ENCODE measurements at regions not wholly inside any gene's neighbourhood (a gene's known extent, or its start where the extent isn't known, plus 50 kb on each side); places are given as distances from the start of the nearest gene placed in this dataset.

DNA sequence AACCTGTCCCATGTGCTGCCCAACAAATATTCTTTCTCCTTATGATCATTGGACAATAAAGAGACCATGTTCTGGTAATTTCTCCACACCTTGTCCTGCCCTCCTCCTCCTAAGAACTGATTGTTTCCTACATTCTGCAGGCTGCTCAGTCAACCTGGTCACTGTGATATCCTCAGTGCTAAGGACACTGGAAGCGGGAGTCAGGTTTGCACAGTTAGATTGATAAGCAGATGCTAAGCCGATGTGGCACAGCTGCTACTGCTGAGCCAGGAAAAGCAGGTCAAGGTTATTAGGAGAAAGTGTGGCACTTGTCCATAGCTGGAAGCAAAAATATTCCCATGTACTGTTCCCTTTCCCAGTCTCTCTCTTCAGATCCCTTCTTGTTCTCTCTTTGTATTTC lies 154.8 kb downstream of the TFAP2B start:
- POLR2A ChIA-PET = no interaction called here
- TF ChIP-seq SP1 (IDR thresholded peaks at IDR 0.05) (no peak), BHLHE40 (IDR thresholded peaks at IDR 0.05; ENCODE audit: borderline replicate concordance) (no peak), CTBP1 (IDR thresholded peaks at IDR 0.05; ENCODE audit: borderline replicate concordance) (no peak), LEF1 (IDR thresholded peaks at IDR 0.05; ENCODE audit: borderline replicate concordance) (no peak), L3MBTL2 (conservative IDR thresholded peaks at IDR 0.05) (no peak)
- TF ChIP-seq, protein P1, sequence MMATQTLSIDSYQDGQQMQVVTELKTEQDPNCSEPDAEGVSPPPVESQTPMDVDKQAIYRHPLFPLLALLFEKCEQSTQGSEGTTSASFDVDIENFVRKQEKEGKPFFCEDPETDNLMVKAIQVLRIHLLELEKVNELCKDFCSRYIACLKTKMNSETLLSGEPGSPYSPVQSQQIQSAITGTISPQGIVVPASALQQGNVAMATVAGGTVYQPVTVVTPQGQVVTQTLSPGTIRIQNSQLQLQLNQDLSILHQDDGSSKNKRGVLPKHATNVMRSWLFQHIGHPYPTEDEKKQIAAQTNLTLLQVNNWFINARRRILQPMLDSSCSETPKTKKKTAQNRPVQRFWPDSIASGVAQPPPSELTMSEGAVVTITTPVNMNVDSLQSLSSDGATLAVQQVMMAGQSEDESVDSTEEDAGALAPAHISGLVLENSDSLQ (IDR thresholded peaks at IDR 0.05) = no peak
- DNase-seq (ENCODE audit: extremely low spot score) = no peak
- CTCF ChIA-PET = no interaction called here

DNA sequence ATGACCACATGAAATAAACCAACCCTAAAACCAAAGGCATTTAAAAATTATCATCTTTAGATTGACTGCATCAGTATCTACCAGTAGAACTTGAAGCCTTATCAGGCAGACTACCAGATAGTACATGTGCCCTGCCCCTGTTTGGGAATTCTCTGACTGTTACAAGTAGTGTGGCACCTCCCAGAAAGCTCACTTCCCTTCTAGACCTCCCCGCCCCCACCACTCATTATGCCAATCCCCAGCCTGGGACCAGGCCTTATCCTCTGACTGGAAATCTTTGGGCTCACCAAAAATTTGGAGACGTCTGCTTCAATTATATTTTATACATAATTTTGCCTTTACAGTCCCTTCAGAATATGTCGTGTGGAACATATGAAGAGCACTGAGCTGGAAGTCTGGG lies 155.6 kb downstream of the TFAP2B start:
- POLR2A ChIA-PET = no interaction called here
- CTCF ChIA-PET = no interaction called here
- DNase-seq (ENCODE audit: extremely low spot score) = no peak
- TF ChIP-seq BHLHE40 (IDR thresholded peaks at IDR 0.05; ENCODE audit: borderline replicate concordance) (no peak), ARNT (IDR thresholded peaks at IDR 0.05) (no peak), FOXA1 (IDR thresholded peaks at IDR 0.05) (no peak), HDGF (IDR thresholded peaks at IDR 0.05; ENCODE audit: borderline replicate concordance) (no peak), FOXM1 (IDR thresholded peaks at IDR 0.05; ENCODE audit: borderline replicate concordance) (no peak), SP1 (IDR thresholded peaks at IDR 0.05) (no peak), LEF1 (IDR thresholded peaks at IDR 0.05; ENCODE audit: borderline replicate concordance) (no peak)

- CTCF ChIA-PET = no interaction called here
- POLR2A ChIA-PET = no interaction called here
- TF ChIP-seq, protein P1 (IDR thresholded peaks at IDR 0.05) = no peak
- TF ChIP-seq CTBP1 (IDR thresholded peaks at IDR 0.05; ENCODE audit: borderline replicate concordance) (no peak), FOXA1 (IDR thresholded peaks at IDR 0.05) (no peak), L3MBTL2 (conservative IDR thresholded peaks at IDR 0.05) (no peak), FOXM1 (IDR thresholded peaks at IDR 0.05; ENCODE audit: borderline replicate concordance) (no peak), ARNT (IDR thresholded peaks at IDR 0.05) (no peak), NFRKB (IDR thresholded peaks at IDR 0.05) (no peak), HDGF (IDR thresholded peaks at IDR 0.05; ENCODE audit: borderline replicate concordance) (no peak), ELF4 (IDR thresholded peaks at IDR 0.05) (no peak), ZNF384 (IDR thresholded peaks at IDR 0.05) (no peak), TARDBP (IDR thresholded peaks at IDR 0.05) (no peak), FOXK2 (IDR thresholded peaks at IDR 0.05) (no peak), BHLHE40 (IDR thresholded peaks at IDR 0.05; ENCODE audit: borderline replicate concordance) (no peak), SP1 (IDR thresholded peaks at IDR 0.05) (no peak), LEF1 (IDR thresholded peaks at IDR 0.05; ENCODE audit: borderline replicate concordance) (no peak)
- DNase-seq (ENCODE audit: extremely low spot score) = no peak
Measured at GRCh38 chr6:50975216-50975615, 156.5 kb downstream of the TFAP2B start.

DNA sequence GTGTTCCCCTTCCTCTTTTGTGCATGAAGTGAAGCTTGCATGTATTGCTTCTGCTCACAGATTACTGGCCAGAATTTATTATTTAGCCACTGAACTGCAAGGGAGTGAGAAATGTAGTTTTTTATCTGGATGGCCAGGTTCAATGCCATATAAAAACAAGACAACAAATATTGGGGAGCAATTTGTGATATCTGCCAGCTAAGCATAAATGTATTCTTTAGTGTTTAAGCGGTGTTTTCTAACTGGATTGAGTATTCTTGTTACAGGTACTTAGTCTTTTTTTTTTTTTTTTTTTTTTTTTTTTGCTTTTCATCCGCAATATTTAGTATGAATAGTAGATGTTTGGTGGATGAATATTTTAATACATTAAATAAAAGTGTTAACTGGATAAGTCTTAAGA lies 158.2 kb downstream of the TFAP2B start:
- POLR2A ChIA-PET = no interaction called here
- CTCF ChIA-PET = no interaction called here
- no peak for DNase-seq (ENCODE audit: extremely low spot score)
- no peak for TF ChIP-seq SP1 (IDR thresholded peaks at IDR 0.05)
- TF ChIP-seq BHLHE40 (IDR thresholded peaks at IDR 0.05; ENCODE audit: borderline replicate concordance) = no peak
- no peak for TF ChIP-seq FOXK2 (IDR thresholded peaks at IDR 0.05)
- TF ChIP-seq, protein P1 (IDR thresholded peaks at IDR 0.05) = no peak
- no peak for TF ChIP-seq CTBP1 (IDR thresholded peaks at IDR 0.05; ENCODE audit: borderline replicate concordance)
- no peak for TF ChIP-seq ELF4 (IDR thresholded peaks at IDR 0.05)
- no peak for TF ChIP-seq FOXM1 (IDR thresholded peaks at IDR 0.05; ENCODE audit: borderline replicate concordance)
- TF ChIP-seq NFRKB (IDR thresholded peaks at IDR 0.05) = no peak
- TF ChIP-seq ARNT (IDR thresholded peaks at IDR 0.05) = no peak
- TF ChIP-seq LEF1 (IDR thresholded peaks at IDR 0.05; ENCODE audit: borderline replicate concordance) = no peak
- TF ChIP-seq HDGF (IDR thresholded peaks at IDR 0.05; ENCODE audit: borderline replicate concordance) = no peak
- TF ChIP-seq FOXA1 (IDR thresholded peaks at IDR 0.05) = no peak
- TF ChIP-seq SUZ12 (IDR thresholded peaks at IDR 0.05) = no peak
- TF ChIP-seq TARDBP (IDR thresholded peaks at IDR 0.05) = no peak
- no peak for TF ChIP-seq ZNF384 (IDR thresholded peaks at IDR 0.05)
- TF ChIP-seq L3MBTL2 (conservative IDR thresholded peaks at IDR 0.05) = no peak

DNA sequence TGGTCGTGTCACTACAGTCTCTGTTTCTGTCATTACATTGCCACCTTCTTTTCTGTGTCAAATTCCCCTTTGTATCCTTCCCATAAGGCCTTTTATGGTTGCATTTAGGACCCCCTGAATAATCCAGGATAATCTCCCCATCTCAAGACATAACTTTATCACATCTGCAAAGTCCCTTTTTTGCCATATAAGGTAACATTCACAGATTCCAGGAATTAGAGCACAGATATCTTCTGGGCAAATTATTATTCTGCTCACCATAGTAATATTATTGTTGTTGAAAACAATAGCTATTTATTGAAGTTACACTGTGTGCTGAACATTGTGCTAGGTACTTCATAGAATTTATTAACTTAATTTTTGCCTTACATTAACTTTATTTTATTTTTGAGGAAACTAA lies 159.1 kb downstream of the TFAP2B start:
- POLR2A ChIA-PET = no interaction called here
- TF ChIP-seq LEF1 (IDR thresholded peaks at IDR 0.05; ENCODE audit: borderline replicate concordance) (no peak), FOXA1 (IDR thresholded peaks at IDR 0.05) (no peak), ARNT (IDR thresholded peaks at IDR 0.05) (no peak), SP1 (IDR thresholded peaks at IDR 0.05) (no peak), TARDBP (IDR thresholded peaks at IDR 0.05) (no peak), SUZ12 (IDR thresholded peaks at IDR 0.05) (no peak), CTBP1 (IDR thresholded peaks at IDR 0.05; ENCODE audit: borderline replicate concordance) (no peak)
- TF ChIP-seq, protein P1 (IDR thresholded peaks at IDR 0.05) = no peak
- CTCF ChIA-PET = no interaction called here
- DNase-seq (ENCODE audit: extremely low spot score) = no peak
